ENCODE measurements at regions not wholly inside any gene's neighbourhood (a gene's known extent, or its start where the extent isn't known, plus 50 kb on each side); places are given as distances from the start of the nearest gene placed in this dataset.

DNA sequence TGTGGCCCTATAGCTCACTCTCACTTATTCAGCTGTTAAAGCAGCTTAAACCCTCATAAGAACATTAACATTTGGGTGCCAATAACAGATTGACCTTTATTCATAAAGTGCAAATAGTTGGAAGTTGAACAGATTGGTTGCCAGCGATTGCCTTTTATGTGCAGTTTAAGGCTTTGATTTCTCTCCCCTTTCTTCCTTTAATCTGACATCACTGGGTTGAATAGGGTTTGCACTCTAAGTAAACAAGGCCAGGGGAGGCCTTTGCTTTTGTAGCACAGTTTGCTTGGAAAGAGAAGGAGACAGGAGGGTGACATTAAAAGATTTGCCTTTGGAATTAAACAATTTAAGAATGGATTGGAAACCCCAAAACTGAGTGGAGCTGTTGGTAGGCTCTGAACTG lies 114.3 kb downstream of the NKX6-1 start (continued):
- TF ChIP-seq, protein P1, sequence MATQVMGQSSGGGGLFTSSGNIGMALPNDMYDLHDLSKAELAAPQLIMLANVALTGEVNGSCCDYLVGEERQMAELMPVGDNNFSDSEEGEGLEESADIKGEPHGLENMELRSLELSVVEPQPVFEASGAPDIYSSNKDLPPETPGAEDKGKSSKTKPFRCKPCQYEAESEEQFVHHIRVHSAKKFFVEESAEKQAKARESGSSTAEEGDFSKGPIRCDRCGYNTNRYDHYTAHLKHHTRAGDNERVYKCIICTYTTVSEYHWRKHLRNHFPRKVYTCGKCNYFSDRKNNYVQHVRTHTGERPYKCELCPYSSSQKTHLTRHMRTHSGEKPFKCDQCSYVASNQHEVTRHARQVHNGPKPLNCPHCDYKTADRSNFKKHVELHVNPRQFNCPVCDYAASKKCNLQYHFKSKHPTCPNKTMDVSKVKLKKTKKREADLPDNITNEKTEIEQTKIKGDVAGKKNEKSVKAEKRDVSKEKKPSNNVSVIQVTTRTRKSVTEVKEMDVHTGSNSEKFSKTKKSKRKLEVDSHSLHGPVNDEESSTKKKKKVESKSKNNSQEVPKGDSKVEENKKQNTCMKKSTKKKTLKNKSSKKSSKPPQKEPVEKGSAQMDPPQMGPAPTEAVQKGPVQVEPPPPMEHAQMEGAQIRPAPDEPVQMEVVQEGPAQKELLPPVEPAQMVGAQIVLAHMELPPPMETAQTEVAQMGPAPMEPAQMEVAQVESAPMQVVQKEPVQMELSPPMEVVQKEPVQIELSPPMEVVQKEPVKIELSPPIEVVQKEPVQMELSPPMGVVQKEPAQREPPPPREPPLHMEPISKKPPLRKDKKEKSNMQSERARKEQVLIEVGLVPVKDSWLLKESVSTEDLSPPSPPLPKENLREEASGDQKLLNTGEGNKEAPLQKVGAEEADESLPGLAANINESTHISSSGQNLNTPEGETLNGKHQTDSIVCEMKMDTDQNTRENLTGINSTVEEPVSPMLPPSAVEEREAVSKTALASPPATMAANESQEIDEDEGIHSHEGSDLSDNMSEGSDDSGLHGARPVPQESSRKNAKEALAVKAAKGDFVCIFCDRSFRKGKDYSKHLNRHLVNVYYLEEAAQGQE (IDR thresholded peaks at IDR 0.05): no peak
- TF ChIP-seq SP1 (IDR thresholded peaks at IDR 0.05): no peak

DNA sequence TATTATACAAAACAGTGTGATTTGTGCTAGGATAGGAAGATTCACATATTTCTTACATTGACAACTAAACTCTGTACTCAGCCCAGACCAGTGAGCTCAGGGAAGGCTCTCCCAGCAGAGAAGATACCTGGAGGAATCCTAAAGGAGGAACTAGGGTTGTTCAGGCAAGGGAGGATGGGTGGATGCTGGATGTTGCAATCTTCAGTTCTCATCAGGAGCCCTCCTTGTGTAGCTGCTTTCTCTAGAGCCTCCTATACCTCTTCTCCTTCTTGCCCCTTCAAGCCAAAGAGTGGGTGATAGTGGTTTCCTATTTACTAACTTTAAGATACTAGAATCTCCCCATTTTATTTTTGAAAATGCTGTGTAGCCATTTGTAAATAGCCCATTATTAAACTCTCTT lies 117.3 kb downstream of the NKX6-1 start:
- Histone ChIP-seq H3K9ac (ENCODE audit: low read depth in 1 of 2, low read length in 2 of 2) (no peak overlapping the region), H3K36me3 (ENCODE audit: control insufficient read depth in 4 of 4, insufficient read depth in 3 of 4, low read depth in 1 of 4, low read length in 3 of 4) (no peaks in the 10 kb centered on the region), H3K9me3 (ENCODE audit: control insufficient read depth in 4 of 4, low read length in 3 of 4) (no peaks in the 10 kb centered on the region), H3K4me1 (ENCODE audit: control insufficient read depth in 4 of 4, insufficient read depth in 4 of 4, low read length in 3 of 4) (no peaks in the 10 kb centered on the region), H3K27ac (ENCODE audit: low read depth in 1 of 2, low read length in 2 of 2) (no peak overlapping the region), H3K27me3 (ENCODE audit: control insufficient read depth in 4 of 4, insufficient read depth in 4 of 4, low read length in 3 of 4) (no peaks in the 10 kb centered on the region), H3K4me3 (ENCODE audit: low read depth in 1 of 3, low read length in 3 of 3) (no peak overlapping the region)
- no peak for DNase-seq (ENCODE audit: low spot score)
- TF ChIP-seq JUND (IDR thresholded peaks at IDR 0.05) (no peak), TAF1 (conservative IDR thresholded peaks at IDR 0.05) (no peak), NR2F2 (IDR thresholded peaks at IDR 0.05) (no peak), YY1 (IDR thresholded peaks at IDR 0.05) (no peak), RAD21 (IDR thresholded peaks at IDR 0.05) (no peak), SP1 (IDR thresholded peaks at IDR 0.05) (no peak)
- TF ChIP-seq, protein P2, sequence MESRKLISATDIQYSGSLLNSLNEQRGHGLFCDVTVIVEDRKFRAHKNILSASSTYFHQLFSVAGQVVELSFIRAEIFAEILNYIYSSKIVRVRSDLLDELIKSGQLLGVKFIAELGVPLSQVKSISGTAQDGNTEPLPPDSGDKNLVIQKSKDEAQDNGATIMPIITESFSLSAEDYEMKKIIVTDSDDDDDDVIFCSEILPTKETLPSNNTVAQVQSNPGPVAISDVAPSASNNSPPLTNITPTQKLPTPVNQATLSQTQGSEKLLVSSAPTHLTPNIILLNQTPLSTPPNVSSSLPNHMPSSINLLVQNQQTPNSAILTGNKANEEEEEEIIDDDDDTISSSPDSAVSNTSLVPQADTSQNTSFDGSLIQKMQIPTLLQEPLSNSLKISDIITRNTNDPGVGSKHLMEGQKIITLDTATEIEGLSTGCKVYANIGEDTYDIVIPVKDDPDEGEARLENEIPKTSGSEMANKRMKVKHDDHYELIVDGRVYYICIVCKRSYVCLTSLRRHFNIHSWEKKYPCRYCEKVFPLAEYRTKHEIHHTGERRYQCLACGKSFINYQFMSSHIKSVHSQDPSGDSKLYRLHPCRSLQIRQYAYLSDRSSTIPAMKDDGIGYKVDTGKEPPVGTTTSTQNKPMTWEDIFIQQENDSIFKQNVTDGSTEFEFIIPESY (IDR thresholded peaks at IDR 0.05): no peak
- TF ChIP-seq, protein P3, sequence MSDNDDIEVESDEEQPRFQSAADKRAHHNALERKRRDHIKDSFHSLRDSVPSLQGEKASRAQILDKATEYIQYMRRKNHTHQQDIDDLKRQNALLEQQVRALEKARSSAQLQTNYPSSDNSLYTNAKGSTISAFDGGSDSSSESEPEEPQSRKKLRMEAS (IDR thresholded peaks at IDR 0.05): no peak
- TF ChIP-seq, protein P4, sequence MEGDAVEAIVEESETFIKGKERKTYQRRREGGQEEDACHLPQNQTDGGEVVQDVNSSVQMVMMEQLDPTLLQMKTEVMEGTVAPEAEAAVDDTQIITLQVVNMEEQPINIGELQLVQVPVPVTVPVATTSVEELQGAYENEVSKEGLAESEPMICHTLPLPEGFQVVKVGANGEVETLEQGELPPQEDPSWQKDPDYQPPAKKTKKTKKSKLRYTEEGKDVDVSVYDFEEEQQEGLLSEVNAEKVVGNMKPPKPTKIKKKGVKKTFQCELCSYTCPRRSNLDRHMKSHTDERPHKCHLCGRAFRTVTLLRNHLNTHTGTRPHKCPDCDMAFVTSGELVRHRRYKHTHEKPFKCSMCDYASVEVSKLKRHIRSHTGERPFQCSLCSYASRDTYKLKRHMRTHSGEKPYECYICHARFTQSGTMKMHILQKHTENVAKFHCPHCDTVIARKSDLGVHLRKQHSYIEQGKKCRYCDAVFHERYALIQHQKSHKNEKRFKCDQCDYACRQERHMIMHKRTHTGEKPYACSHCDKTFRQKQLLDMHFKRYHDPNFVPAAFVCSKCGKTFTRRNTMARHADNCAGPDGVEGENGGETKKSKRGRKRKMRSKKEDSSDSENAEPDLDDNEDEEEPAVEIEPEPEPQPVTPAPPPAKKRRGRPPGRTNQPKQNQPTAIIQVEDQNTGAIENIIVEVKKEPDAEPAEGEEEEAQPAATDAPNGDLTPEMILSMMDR (IDR thresholded peaks at IDR 0.05; ENCODE audit: low read depth, low read length, missing input control): no peak

DNA sequence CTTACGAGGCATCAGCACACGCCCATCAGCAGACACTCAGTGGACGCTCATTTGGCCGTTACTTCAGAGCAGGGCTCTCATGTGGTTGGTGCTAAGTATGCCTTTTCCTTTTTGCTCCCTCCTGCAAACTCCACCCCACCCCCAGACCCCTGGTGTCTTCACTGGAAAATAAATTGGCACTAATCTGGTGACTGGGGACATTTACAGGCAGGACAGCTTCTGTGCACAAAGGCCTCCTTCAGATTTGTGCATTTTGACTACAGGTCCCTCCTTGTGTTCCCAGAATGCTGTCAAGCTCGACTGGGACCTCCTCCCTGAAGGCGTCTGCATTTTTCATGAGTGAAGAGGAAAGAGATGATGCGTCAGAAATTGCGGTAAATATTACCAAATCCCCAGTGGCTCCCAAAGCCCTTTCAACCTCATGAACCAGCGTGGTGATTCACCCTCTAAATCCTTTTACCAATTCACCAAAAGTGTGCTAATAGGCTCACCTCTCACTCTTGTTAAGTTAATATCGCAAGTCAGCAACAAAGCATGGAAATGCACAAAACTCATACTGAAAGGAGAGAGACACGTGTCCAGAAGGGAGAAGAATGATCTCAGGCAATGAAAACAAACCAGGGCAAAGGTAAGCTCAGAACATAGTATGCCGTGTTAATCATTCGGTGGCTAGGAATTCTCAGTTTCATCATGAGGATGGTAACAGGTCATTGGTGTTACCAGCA lies 119.0 kb downstream of the NKX6-1 start:
- no peak overlapping the region for H3K27ac ChIP-seq (ENCODE audit: low read depth in 1 of 2, low read length in 2 of 2)
- H3K4me3 ChIP-seq (ENCODE audit: low read depth in 1 of 3, low read length in 3 of 3): no peak overlapping the region
- TF ChIP-seq, protein P1 (IDR thresholded peaks at IDR 0.05): no peak
- TF ChIP-seq, protein P4 (IDR thresholded peaks at IDR 0.05; ENCODE audit: low read depth, low read length, missing input control): no peak
- TF ChIP-seq FOXA1 (IDR thresholded peaks at IDR 0.05): no peak
- TF ChIP-seq NR2F2 (IDR thresholded peaks at IDR 0.05): no peak
- no peaks in the 10 kb centered on the region for H3K36me3 ChIP-seq (ENCODE audit: control insufficient read depth in 4 of 4, insufficient read depth in 3 of 4, low read depth in 1 of 4, low read length in 3 of 4)
- H3K9me3 ChIP-seq (ENCODE audit: control insufficient read depth in 4 of 4, low read length in 3 of 4): no peaks in the 10 kb centered on the region
- no peaks in the 10 kb centered on the region for H3K27me3 ChIP-seq (ENCODE audit: control insufficient read depth in 4 of 4, insufficient read depth in 4 of 4, low read length in 3 of 4)
- DNase-seq (ENCODE audit: low spot score): no peak
- no peaks in the 10 kb centered on the region for H3K4me1 ChIP-seq (ENCODE audit: control insufficient read depth in 4 of 4, insufficient read depth in 4 of 4, low read length in 3 of 4)
- WGBS: 47% methylated on average over 13 of the region's 13 CpGs
- no peak overlapping the region for H3K9ac ChIP-seq (ENCODE audit: low read depth in 1 of 2, low read length in 2 of 2)
